Activated T-cell treated with anti-CD3 and anti-CD28 coated beads, Interleukin-2, amount 50 U/mL, for 72 hours (primary cell): ENCODE measurements at regions not wholly inside any gene's neighbourhood (a gene's known extent, or its start where the extent isn't known, plus 50 kb on each side); places are given as distances from the start of the nearest gene placed in this dataset.

ENCODE experiments used
- ATAC-seq, 2 donors: fragments of 150-1000 bp; cut with Tn5 transposase; replicated peaks in 1 of 2; 2 replicates each; pipeline ENCODE4 v1.10.0; 2021; ENCODE audit warnings: moderate library complexity in 2 of 2, mild to moderate bottlenecking in 1 of 2
- DNase-seq, 2 donors: peaks; one replicate each; pipeline ENCODE4 v3.0.0; 2021 to 2022; ENCODE audit warnings: mixed read lengths in 1 of 2
- H3K27ac Mint-ChIP-seq: one replicate; pipeline ENCODE4 v1.8.0; 2022; ENCODE audit warnings: mild to moderate bottlenecking, moderate library complexity, mixed read lengths
- H3K27me3 Mint-ChIP-seq: one replicate; pipeline ENCODE4 v1.8.0; 2022; ENCODE audit warnings: low read depth, mixed read lengths
- H3K36me3 Mint-ChIP-seq, 2 donors: one replicate each; pipeline ENCODE4 v1.8.0; 2022; ENCODE audit warnings: mixed read lengths in 2 of 2, mild to moderate bottlenecking in 1 of 2; ENCODE audit not compliant: insufficient read depth in 2 of 2
- H3K4me1 Mint-ChIP-seq: one replicate; pipeline ENCODE4 v1.8.0; 2022; ENCODE audit warnings: low read depth, mixed read lengths
- H3K4me3 Mint-ChIP-seq, 2 donors: one replicate each; pipeline ENCODE4 v1.8.0; 2022; ENCODE audit warnings: mild to moderate bottlenecking in 2 of 2, mixed read lengths in 2 of 2, moderate library complexity in 2 of 2
- H3K9me3 Mint-ChIP-seq, 2 donors: one replicate each; pipeline ENCODE4 v1.8.0; 2022; ENCODE audit warnings: mixed read lengths in 2 of 2

GRCh38 chr2:65885266-65885665 is 452.9 kb upstream of the SPRED2 start:
- no peak for DNase-seq
- no peaks in the 10 kb centered on the region for H3K36me3 Mint-ChIP-seq
- no peak overlapping the region for H3K27ac Mint-ChIP-seq
- no peaks in the 10 kb centered on the region for H3K27me3 Mint-ChIP-seq
- no peak for ATAC-seq
- no peak overlapping the region for H3K4me3 Mint-ChIP-seq
- peaks cover 2% of the 10 kb centered on the region in 2 donors for H3K9me3 Mint-ChIP-seq
- H3K4me1 Mint-ChIP-seq, result no peaks in the 10 kb centered on the region

- H3K36me3 Mint-ChIP-seq, result no peaks in the 10 kb centered on the region
- no peak overlapping the region for H3K27ac Mint-ChIP-seq
- no peak overlapping the region for H3K4me3 Mint-ChIP-seq
- no peak for ATAC-seq
- peaks cover 2% of the 10 kb centered on the region in 2 donors for H3K9me3 Mint-ChIP-seq
- H3K4me1 Mint-ChIP-seq, result no peaks in the 10 kb centered on the region
- DNase-seq, result no peak
- H3K27me3 Mint-ChIP-seq, result no peaks in the 10 kb centered on the region
Observed at GRCh38 chr2:65881592-65881991, 449.2 kb upstream of the SPRED2 start.

DNA sequence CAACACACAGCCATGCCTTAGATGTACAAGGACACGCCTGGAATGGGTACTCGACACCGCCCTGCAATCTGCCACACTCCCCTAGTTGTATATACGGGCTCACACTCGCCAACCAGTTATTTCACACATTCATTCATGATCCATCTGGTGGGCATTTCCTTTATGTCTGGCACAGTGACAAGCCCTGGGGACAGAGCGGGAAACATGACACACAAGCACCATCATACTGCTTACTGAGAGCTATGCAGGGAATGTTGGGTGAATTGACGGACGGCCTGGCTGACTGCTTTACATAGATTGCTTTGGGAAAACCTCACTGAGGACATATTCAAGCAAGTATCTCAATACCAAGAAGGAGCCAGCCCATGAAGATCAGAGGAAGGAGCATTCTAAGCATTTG is 448.0 kb upstream of the SPRED2 start:
- DNase-seq (no peak), ATAC-seq (no peak)
- H3K27me3 Mint-ChIP-seq, result no peaks in the 10 kb centered on the region
- no peaks in the 10 kb centered on the region for H3K4me1 Mint-ChIP-seq
- H3K27ac Mint-ChIP-seq, result no peak overlapping the region
- H3K9me3 Mint-ChIP-seq, result peaks cover 0 to 2% of the 10 kb centered on the region in 2 donors
- H3K36me3 Mint-ChIP-seq, result no peaks in the 10 kb centered on the region
- H3K4me3 Mint-ChIP-seq, result no peak overlapping the region

GRCh38 chr2:65878011-65878340 is 445.6 kb upstream of the SPRED2 start:
- no peak for ATAC-seq
- H3K27ac Mint-ChIP-seq, result no peak overlapping the region
- H3K4me1 Mint-ChIP-seq, result no peaks in the 10 kb centered on the region
- H3K27me3 Mint-ChIP-seq, result no peaks in the 10 kb centered on the region
- H3K36me3 Mint-ChIP-seq, result no peaks in the 10 kb centered on the region
- H3K4me3 Mint-ChIP-seq, result no peak overlapping the region
- H3K9me3 Mint-ChIP-seq, result no peaks in the 10 kb centered on the region
- no peak for DNase-seq

DNA sequence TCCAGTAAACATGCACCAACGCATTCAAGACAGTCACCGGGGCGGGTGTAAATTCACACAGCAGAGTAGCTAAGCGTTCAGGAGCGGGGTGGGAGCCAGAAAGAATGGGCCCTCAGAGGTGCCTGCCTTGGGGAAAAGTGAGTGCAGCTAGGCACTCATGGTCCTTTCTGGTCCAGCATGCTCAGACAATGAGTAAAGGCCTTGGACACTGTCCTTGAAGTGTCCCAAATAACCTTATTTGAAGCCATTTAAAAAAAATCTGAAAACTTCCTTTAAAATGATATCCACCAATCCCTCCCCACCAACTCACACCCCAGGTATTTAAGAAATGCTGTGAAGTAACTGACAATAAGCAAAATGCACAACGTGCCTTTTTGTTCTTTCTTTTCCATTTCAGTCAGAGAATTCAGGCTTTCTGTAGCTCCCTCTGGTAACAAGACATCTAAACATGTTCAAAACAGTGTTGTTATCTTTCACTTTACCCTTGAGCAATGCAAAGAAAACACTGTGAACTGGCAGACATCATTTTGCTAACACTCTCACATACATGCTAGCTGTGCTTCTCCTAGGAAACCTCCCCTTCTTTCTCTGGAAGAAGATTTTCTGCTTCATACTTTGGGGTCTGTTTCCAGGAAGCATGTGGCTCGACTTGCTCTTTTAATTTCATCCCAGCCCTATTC is 445.1 kb upstream of the SPRED2 start:
- DNase-seq (no peak), ATAC-seq (no peak)
- Mint-ChIP-seq H3K4me3 (no peak overlapping the region), H3K27me3 (no peaks in the 10 kb centered on the region), H3K9me3 (no peaks in the 10 kb centered on the region), H3K36me3 (no peaks in the 10 kb centered on the region), H3K4me1 (no peaks in the 10 kb centered on the region), H3K27ac (no peak overlapping the region)

DNA sequence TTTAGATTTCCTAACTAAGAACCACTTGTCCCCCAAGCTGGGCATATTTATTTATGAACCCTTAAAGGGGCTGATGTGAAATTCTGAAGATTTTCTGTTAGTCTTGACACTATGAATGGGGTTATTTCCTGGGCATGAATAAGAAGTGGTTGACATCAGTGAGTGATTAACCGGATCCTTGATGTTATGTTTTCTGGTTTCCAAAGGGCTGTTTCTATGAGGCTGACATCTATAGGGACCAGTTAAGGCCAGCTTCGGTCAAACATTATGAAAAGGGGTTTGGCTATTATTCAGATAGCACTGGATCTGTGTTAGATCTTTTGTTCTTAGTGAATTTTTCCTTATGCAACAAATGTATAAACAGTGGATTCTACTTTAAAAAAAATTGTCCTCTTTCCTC is 443.7 kb upstream of the SPRED2 start:
- Mint-ChIP-seq H3K9me3 (no peaks in the 10 kb centered on the region), H3K4me3 (no peak overlapping the region), H3K36me3 (no peaks in the 10 kb centered on the region), H3K27me3 (no peaks in the 10 kb centered on the region), H3K27ac (no peak overlapping the region), H3K4me1 (no peaks in the 10 kb centered on the region)
- DNase-seq (no peak), ATAC-seq (no peak)

DNA sequence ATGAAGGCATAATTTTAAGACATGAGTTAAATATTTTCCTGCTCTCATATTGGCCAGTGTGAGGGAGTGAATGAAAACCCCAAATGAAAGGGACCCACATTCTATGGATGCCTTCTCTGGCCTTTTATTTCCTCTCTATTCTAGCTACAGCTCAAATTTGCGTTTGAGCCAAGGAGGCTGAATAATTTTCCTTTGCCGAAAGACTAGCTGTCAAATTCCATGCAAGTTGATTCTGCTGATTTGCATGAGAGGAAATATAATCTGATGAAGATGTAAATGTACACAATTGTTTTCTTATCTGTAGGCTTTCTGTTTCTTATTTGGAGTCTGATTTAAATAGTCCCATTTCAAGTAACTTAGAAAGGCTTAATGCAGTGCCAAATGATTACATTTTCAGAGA is 438.4 kb upstream of the SPRED2 start:
- H3K27ac Mint-ChIP-seq, result no peak overlapping the region
- peaks cover 0 to 2% of the 10 kb centered on the region in 2 donors for H3K9me3 Mint-ChIP-seq
- ATAC-seq, result no peak
- H3K27me3 Mint-ChIP-seq, result no peaks in the 10 kb centered on the region
- DNase-seq, result no peak
- no peaks in the 10 kb centered on the region for H3K36me3 Mint-ChIP-seq
- no peaks in the 10 kb centered on the region for H3K4me1 Mint-ChIP-seq
- no peak overlapping the region for H3K4me3 Mint-ChIP-seq

- no peaks in the 10 kb centered on the region for H3K36me3 Mint-ChIP-seq
- ATAC-seq (no peak), DNase-seq (no peak)
- peaks cover 0 to 2% of the 10 kb centered on the region in 2 donors for H3K9me3 Mint-ChIP-seq
- H3K4me1 Mint-ChIP-seq, result no peaks in the 10 kb centered on the region
- H3K27me3 Mint-ChIP-seq, result no peaks in the 10 kb centered on the region
- no peak overlapping the region for H3K27ac Mint-ChIP-seq
- H3K4me3 Mint-ChIP-seq, result no peak overlapping the region
Observed at GRCh38 chr2:65869296-65869695, 436.9 kb upstream of the SPRED2 start.

GRCh38 chr2:65868177-65868576 is 435.8 kb upstream of the SPRED2 start:
- H3K27ac Mint-ChIP-seq, result no peak overlapping the region
- H3K36me3 Mint-ChIP-seq, result no peaks in the 10 kb centered on the region
- no peaks in the 10 kb centered on the region for H3K4me1 Mint-ChIP-seq
- ATAC-seq, result no peak
- H3K9me3 Mint-ChIP-seq, result peaks cover 0 to 2% of the 10 kb centered on the region in 2 donors
- no peak overlapping the region for H3K4me3 Mint-ChIP-seq
- no peaks in the 10 kb centered on the region for H3K27me3 Mint-ChIP-seq
- DNase-seq, result no peak

GRCh38 chr2:65867446-65867845 is 435.0 kb upstream of the SPRED2 start:
- Mint-ChIP-seq H3K9me3 (peaks cover 0 to 2% of the 10 kb centered on the region in 2 donors), H3K27me3 (no peaks in the 10 kb centered on the region), H3K4me3 (no peak overlapping the region), H3K4me1 (no peaks in the 10 kb centered on the region), H3K27ac (no peak overlapping the region), H3K36me3 (no peaks in the 10 kb centered on the region)
- ATAC-seq, result no peak
- no peak for DNase-seq

GRCh38 chr2:65866148-65866547 is 433.7 kb upstream of the SPRED2 start:
- no peaks in the 10 kb centered on the region for H3K36me3 Mint-ChIP-seq
- H3K27ac Mint-ChIP-seq, result no peak overlapping the region
- H3K9me3 Mint-ChIP-seq, result peaks cover 0 to 2% of the 10 kb centered on the region in 2 donors
- ATAC-seq (no peak), DNase-seq (no peak)
- H3K4me1 Mint-ChIP-seq, result no peaks in the 10 kb centered on the region
- H3K4me3 Mint-ChIP-seq, result no peak overlapping the region
- no peaks in the 10 kb centered on the region for H3K27me3 Mint-ChIP-seq

DNA sequence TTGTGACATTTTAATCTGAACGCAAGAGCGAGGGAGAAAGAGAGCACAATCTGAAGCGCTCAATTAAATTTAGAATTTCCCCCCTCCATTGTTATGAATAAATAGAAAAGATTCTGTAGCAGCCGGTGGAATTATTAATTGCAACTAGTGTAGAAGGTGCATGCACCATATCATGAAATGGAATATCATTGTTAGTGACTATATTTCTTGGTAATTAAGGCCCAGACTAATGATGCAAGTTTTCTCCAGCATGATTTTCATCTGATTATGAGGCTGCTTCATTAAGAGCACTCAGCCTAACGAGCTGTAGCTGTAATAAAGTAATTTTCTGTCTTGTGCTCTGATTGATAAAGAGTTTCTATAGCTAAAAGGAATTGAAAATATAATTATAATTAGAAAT is 432.2 kb upstream of the SPRED2 start:
- Mint-ChIP-seq H3K9me3 (no peaks in the 10 kb centered on the region), H3K36me3 (no peaks in the 10 kb centered on the region), H3K4me3 (no peak overlapping the region), H3K4me1 (no peaks in the 10 kb centered on the region), H3K27me3 (no peaks in the 10 kb centered on the region), H3K27ac (no peak overlapping the region)
- no peak for ATAC-seq
- no peak for DNase-seq

- ATAC-seq, result no peak
- Mint-ChIP-seq H3K27ac (no peak overlapping the region), H3K9me3 (no peaks in the 10 kb centered on the region), H3K36me3 (no peaks in the 10 kb centered on the region), H3K4me3 (no peak overlapping the region), H3K27me3 (no peaks in the 10 kb centered on the region), H3K4me1 (no peaks in the 10 kb centered on the region)
- DNase-seq, result no peak
Observed at GRCh38 chr2:65863713-65864112, 431.3 kb upstream of the SPRED2 start.

- DNase-seq, result no peak
- no peaks in the 10 kb centered on the region for H3K4me1 Mint-ChIP-seq
- H3K4me3 Mint-ChIP-seq, result no peak overlapping the region
- no peak overlapping the region for H3K27ac Mint-ChIP-seq
- H3K36me3 Mint-ChIP-seq, result no peaks in the 10 kb centered on the region
- H3K27me3 Mint-ChIP-seq, result no peaks in the 10 kb centered on the region
- no peaks in the 10 kb centered on the region for H3K9me3 Mint-ChIP-seq
- ATAC-seq, result no peak
Observed at GRCh38 chr2:65856928-65857327, 424.5 kb upstream of the SPRED2 start.
